Muscle of leg (tissue), 3 donors: ENCODE measurements at regions not wholly inside any gene's neighbourhood (a gene's known extent, or its start where the extent isn't known, plus 50 kb on each side); places are given as distances from the start of the nearest gene placed in this dataset.
"Not testable (repeated sequence)": the region's sequence is repeated elsewhere in the genome, so short reads cannot be mapped to it uniquely, and the experiment has no call there.

Source experiments
- DNase-seq: peaks from one replicate; pipeline ENCODE4 v3.0.0; 2013
- H3K27ac ChIP-seq: one replicate; pipeline ENCODE4 v1.5.1; 2013; ENCODE audit warnings: mild to moderate bottlenecking, low read length, control low read depth
- H3K27me3 ChIP-seq: one replicate; pipeline ENCODE4 v1.6.1; 2013; ENCODE audit warnings: low read length; ENCODE audit not compliant: control insufficient read depth, insufficient read depth
- H3K36me3 ChIP-seq: one replicate; pipeline ENCODE4 v1.6.1; 2013; ENCODE audit warnings: low read length; ENCODE audit not compliant: control insufficient read depth, insufficient read depth
- H3K4me1 ChIP-seq: one replicate; pipeline ENCODE4 v1.6.1; 2013; ENCODE audit warnings: low read length; ENCODE audit not compliant: control insufficient read depth, insufficient read depth
- H3K4me3 ChIP-seq: one replicate; pipeline ENCODE4 v1.5.1; 2013; ENCODE audit warnings: low read length, control low read depth
- H3K9me3 ChIP-seq: replicated peaks from 2 replicates; pipeline ENCODE4 v1.6.1; 2013; ENCODE audit warnings: low read depth, low read length; ENCODE audit not compliant: control insufficient read depth
- WGBS: methylation state at CpG from one replicate; pipeline ENCODE4 v1.1.5; 2013; ENCODE audit warnings: missing lambda C conversion rate; ENCODE audit not compliant: insufficient coverage; 5-methylcytosine and 5-hydroxymethylcytosine counted together

- WGBS = 65% methylated on average over 5 of the region's 7 CpGs
- Histone ChIP-seq H3K36me3 (no peaks in the 10 kb centered on the region), H3K27me3 (no peaks in the 10 kb centered on the region), H3K9me3 (no peaks in the 10 kb centered on the region), H3K27ac (no peak overlapping the region), H3K4me3 (no peak overlapping the region), H3K4me1 (no peaks in the 10 kb centered on the region)
- DNase-seq = no peak
Observed at GRCh38 chr2:9721344-9721743, 90.5 kb upstream of the YWHAQ start.

GRCh38 chr2:9722451-9722850, 91.7 kb upstream of the YWHAQ start:
- WGBS = no CpG with 5 or more reads among the region's 4 CpGs
- no peak overlapping the region for H3K27ac ChIP-seq

GRCh38 chr2:9724565-9724964, 93.8 kb upstream of the YWHAQ start:
- peaks cover 2% of the 10 kb centered on the region for H3K27me3 ChIP-seq
- no peak overlapping the region for H3K27ac ChIP-seq
- no peaks in the 10 kb centered on the region for H3K9me3 ChIP-seq
- H3K36me3 ChIP-seq = no peaks in the 10 kb centered on the region
- 64% methylated on average over 11 of the region's 11 CpGs for WGBS
- no peak overlapping the region for H3K4me3 ChIP-seq
- no peak for DNase-seq
- no peaks in the 10 kb centered on the region for H3K4me1 ChIP-seq

More at GRCh38 chr2:9722451-9722850, 91.7 kb upstream of the YWHAQ start:
- DNase-seq = no peak
- Histone ChIP-seq H3K9me3 (no peaks in the 10 kb centered on the region), H3K4me3 (no peak overlapping the region), H3K36me3 (no peaks in the 10 kb centered on the region), H3K4me1 (no peaks in the 10 kb centered on the region), H3K27me3 (peaks cover 2% of the 10 kb centered on the region)

DNA sequence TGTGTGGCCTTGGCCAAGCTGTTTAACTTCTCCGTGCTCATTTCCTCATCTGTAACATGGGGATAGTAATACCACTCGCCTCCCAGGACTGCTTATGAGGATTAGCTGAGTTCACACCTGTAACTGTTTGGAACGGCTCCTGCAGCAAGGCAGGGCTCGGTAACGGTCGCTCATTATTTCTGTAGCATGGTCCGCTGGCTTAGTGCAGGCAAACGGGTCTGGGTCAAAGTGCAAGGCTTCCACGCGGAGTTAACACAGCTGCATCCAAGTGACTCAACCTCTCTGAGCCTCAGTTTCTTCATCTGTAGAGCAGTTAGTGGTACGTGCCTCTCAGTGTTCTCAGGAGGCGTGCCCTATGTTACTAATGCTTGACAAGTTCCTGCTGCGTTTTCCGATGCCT, 94.3 kb upstream of the YWHAQ start:
- Histone ChIP-seq H3K36me3 (no peaks in the 10 kb centered on the region), H3K4me3 (no peak overlapping the region), H3K27ac (no peak overlapping the region), H3K9me3 (no peaks in the 10 kb centered on the region), H3K4me1 (no peaks in the 10 kb centered on the region), H3K27me3 (peaks cover 2% of the 10 kb centered on the region)
- no peak for DNase-seq
- WGBS = 63% methylated on average over 14 of the region's 14 CpGs

DNA sequence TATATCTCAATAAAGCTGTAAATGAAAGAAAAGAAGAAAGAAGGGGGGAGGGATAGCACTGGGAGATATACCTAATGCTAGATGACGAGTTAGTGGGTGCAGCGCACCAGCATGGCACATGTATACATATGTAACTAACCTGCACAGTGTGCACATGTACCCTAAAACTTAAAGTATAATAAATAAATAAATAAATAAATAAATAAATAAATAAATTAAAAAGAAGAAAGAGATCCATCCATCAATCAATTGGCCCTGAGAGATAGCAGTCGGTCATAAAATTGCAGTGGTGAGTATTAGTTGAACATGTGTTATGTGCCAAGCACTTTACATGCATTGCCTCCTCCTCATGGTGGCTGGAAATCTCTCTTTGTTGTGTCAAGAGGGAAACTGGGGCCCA, 95.2 kb upstream of the YWHAQ start:
- H3K27me3 ChIP-seq, H3K4me3 ChIP-seq, DNase-seq, H3K27ac ChIP-seq, H3K4me1 ChIP-seq, H3K9me3 ChIP-seq, H3K36me3 ChIP-seq: not testable (repeated sequence)
- WGBS = no CpG with 5 or more reads among the region's 3 CpGs

GRCh38 chr2:9730523-9730922, 99.7 kb upstream of the YWHAQ start:
- H3K4me1 ChIP-seq, H3K27me3 ChIP-seq, H3K36me3 ChIP-seq, H3K4me3 ChIP-seq, H3K27ac ChIP-seq, H3K9me3 ChIP-seq, DNase-seq: not testable (repeated sequence)
- WGBS = 80% methylated on average over 2 of the region's 4 CpGs

DNA sequence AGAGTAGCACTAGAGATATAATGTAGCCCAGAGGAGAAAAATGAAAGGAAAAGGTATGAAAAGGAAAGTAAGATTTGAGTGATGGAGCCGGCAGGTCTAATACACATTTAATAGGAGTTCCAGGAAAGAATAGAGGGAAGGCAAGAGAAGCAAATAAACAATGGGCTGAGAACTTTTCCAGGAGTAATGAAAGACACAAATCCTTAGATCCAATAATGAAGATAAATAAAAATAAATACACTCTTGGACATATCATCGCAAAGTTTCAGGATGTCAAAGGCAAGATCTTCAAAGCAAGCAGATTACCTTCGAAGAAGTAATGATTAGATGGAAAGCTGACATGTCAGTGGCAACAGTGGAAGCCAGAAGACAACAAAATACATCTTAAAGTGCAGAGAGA, 102.0 kb upstream of the YWHAQ start:
- Histone ChIP-seq H3K4me3 (no peak overlapping the region), H3K9me3 (no peaks in the 10 kb centered on the region), H3K27ac (no peak overlapping the region), H3K36me3 (no peaks in the 10 kb centered on the region), H3K4me1 (peaks cover 6% of the 10 kb centered on the region), H3K27me3 (no peaks in the 10 kb centered on the region)
- WGBS = 100% methylated on average over 1 of the region's 3 CpGs
- DNase-seq = no peak

DNA sequence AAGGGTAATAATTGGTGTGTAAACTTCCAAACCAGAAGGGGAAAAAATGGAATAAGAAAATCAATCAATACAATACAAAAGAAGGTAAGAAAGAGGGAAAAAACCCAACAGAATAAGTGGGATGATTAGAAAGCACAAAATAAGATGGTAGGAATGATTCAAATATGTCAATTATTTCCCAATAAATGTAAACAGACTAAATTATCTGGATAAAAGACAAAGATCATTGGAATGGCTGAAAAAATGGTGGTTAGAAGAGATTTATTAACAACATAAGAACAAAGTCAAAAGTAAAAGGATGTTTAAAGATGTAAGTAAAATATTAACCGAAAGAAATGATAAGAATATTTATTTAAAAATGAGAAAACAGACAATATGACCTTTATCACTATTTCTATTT, 103.5 kb upstream of the YWHAQ start:
- Histone ChIP-seq H3K4me3 (no peak overlapping the region), H3K4me1 (peaks cover 19% of the 10 kb centered on the region), H3K27ac (no peak overlapping the region), H3K9me3 (no peaks in the 10 kb centered on the region), H3K36me3 (no peaks in the 10 kb centered on the region), H3K27me3 (no peaks in the 10 kb centered on the region)
- DNase-seq = no peak
- no CpG with 5 or more reads among the region's 1 CpG for WGBS

DNA sequence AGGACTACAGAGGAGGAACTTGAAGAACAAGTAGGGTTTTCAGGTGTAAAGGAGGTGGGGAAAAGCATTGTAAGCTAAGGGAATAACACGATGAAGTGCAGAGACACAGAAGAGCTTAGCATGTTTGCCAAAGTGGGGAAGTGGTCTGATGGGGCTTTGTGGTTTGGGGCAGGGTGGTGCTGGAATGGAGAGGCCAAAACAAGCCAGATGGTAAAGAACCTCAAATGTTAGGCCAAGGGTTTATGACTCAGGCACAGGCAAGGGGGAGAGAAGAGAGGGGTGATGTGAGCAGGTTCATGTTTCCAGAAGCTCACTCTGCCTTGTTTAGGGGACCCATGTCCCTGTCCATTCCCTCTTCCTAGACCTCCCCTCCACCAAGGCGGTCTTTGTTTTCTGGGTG, 104.5 kb upstream of the YWHAQ start:
- Histone ChIP-seq H3K27me3 (no peaks in the 10 kb centered on the region), H3K36me3 (no peaks in the 10 kb centered on the region), H3K9me3 (no peaks in the 10 kb centered on the region), H3K4me1 (peaks cover 27% of the 10 kb centered on the region), H3K27ac (no peak overlapping the region), H3K4me3 (no peak overlapping the region)
- no peak for DNase-seq
- WGBS = 82% methylated on average over 1 of the region's 2 CpGs

- Histone ChIP-seq H3K9me3 (no peaks in the 10 kb centered on the region), H3K36me3 (no peaks in the 10 kb centered on the region), H3K27me3 (no peaks in the 10 kb centered on the region), H3K27ac (no peak overlapping the region), H3K4me3 (no peak overlapping the region), H3K4me1 (peaks cover 34% of the 10 kb centered on the region)
- no peak for DNase-seq
- WGBS = no CpG with 5 or more reads among the region's 1 CpG
Observed at GRCh38 chr2:9736021-9736420, 105.2 kb upstream of the YWHAQ start.

DNA sequence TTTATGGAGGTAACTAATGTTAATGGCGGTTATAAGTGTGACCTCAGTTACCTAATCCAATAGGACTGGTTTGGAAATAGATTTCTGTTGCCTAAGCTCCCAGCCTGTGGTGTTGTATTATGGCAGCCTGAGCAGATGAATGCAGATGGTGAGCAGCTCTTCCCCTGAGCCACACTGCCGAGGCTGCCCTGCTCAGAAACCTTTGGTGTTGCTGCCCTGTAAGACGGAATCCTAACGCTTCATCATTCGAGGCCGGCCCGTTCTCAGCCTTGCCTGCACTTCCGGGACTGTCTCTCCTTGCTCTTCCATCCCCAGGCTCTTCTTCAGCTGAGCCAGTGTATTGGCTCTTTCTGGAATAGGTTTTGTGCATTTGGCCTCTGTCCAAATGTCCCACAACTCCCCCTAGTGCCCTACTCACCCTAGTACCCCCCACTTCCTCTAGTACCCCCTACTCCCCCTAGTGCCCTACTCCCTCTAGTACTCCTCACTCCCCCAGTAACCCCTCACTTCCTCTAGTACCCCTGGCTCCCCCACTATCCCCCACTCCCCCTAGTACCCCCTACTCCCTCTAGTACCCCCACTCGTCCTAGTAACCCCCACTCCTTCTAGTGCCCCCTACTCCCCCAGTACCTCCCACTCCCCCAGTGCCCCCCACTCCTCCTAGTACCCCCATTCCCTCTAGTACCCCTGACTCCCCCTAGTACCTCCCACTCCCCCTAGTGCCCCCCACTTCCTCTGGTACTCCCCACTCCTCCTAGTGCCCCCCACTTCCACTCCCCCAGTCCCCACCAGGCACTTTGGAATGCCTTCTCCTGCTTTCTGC, 106.0 kb upstream of the TAF1B start:
- WGBS = 73% methylated on average over 2 of the region's 9 CpGs
- no peak overlapping the region for H3K4me3 ChIP-seq

More for the DNA sequence above, 106.0 kb upstream of the TAF1B start:
- H3K27ac ChIP-seq = peak overlapping the region; percentile 10
- DNase-seq = no peak
- H3K36me3 ChIP-seq = no peaks in the 10 kb centered on the region
- H3K27me3 ChIP-seq = no peaks in the 10 kb centered on the region
- H3K4me1 ChIP-seq = peaks cover 44% of the 10 kb centered on the region
- no peaks in the 10 kb centered on the region for H3K9me3 ChIP-seq
